ENCODE measurements at regions not wholly inside any gene's neighbourhood (a gene's known extent, or its start where the extent isn't known, plus 50 kb on each side); places are given as distances from the start of the nearest gene placed in this dataset.

DNA sequence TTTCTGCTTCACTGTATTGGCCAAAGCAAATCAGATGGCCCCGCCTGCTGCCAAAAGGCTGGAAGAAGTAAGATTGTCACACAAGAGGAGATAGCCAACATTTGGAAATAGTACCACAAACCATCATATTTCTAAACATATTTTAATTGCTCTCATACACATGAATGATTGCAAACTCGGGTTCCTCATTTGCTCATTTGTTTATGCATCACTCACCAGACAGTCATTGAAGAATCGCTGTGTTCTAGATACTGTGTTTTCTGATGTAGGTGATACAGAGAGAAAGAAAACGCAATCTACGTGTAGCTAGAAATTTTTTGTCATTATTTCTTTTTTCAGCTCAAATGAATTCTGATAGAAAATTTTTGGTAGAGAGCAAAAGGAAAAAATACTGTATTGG lies 1103.4 kb downstream of the TSN start:
- DNase-seq, result no peak

DNA sequence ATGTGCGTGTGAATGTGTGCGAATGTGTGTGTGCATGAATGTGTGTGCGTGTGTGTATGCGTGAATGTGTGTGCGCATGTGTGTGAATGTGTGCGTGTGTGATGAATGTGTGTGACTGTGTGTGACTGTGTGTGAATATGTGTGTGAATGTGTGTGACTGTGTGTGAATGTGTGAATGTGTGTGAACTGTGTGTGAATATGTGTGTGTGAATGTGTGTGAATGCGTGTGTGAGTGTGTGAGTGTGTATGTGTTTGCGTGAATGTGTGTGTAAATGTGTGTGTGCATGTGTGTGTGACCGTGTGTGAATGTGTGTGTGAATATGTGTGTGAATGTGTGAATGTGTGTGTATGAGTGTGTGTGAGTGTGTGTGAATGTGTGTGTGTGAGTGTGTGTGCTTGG lies 1103.8 kb downstream of the TSN start:
- no peak for DNase-seq

DNA sequence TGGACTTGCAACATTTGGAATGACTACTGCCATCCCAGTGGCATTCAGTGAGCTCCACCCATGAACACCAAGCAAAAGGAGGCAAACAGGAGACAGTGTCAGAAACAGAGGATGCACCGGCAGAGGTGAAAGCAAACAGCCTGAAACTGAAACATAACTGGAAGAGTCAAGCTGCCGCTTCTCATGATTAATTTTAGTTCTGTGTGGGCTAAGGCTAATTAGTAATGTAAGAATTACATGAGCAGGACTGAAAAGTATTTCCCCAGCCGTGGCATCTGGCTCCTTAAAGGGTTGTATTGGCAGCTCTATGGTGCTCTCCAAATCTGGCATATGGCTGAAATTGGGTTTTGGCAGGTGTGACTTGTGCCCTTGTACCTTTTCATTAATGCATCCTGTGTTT lies 1108.1 kb downstream of the TSN start:
- DNase-seq, result no peak

DNA sequence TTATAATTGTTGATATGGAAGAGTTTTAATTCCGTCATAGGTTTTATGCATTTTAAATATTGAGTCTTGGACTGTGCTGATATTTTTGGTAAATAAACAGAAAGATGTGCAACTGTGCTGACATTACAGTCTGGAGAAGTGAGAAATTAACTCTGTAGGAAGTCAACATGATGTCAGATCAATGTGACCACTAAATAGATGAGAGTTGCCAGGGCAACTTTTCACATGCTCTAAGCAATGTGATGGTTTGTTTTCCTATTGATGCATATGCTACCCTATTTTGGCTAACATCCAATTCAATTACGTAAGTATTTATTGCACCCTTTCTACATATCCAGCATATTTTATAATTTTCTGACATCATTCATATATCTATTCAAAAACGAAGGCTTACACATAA lies 1109.3 kb downstream of the TSN start:
- DNase-seq, result no peak

GRCh38 chr2:122866095-122866494 lies 1110.6 kb downstream of the TSN start:
- DNase-seq, result no peak

GRCh38 chr2:122867941-122868340 lies 1112.5 kb downstream of the TSN start:
- DNase-seq, result no peak

DNA sequence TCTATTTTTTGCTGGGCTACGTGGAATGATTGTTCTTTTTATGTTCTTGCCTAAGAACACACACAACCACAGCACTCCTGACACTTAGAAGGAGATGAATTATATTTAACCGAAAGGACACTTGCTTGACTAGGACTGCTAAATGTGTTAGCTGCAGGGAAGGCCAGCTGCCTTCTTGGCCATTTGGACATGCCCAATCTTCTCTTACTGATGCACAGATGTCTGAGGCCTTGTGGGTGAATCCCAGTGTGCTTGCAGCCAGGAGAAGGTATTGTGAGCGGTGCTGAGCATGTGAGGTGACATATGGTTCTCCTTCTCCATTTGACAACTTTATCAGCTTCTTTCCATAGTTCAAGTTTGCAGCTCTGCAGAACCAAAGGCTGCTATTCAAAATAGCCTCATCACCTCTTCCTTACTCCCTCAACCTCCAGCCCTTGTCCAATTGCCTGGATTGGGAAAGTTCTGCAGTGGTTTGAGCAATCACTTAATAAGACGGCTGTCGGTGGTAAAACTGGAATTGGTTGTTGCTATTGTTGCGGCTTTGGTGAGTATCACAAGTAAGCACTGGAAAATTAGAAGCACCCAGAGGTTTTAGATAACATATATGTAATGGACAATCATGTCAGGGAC lies 1113.3 kb downstream of the TSN start:
- DNase-seq, result no peak

DNA sequence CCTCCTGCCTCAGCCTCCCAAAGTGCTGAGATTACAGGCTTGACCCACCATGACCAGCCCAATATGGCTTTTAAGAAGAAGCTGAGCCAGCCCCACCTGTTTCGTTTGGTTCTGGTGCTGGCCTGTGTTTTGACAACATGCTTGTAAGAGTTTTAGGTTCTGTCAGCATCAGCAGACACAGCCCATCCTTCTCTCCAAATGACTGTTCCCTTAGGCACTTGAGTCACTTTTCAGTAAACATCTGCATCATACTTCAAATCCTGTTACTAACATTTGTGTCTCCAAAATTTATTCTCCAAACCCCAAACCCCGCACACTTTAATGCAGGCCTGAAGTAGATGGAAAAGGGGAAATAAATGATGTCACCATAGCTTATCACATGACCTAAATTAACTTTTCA lies 1118.5 kb downstream of the TSN start:
- no peak for DNase-seq

DNA sequence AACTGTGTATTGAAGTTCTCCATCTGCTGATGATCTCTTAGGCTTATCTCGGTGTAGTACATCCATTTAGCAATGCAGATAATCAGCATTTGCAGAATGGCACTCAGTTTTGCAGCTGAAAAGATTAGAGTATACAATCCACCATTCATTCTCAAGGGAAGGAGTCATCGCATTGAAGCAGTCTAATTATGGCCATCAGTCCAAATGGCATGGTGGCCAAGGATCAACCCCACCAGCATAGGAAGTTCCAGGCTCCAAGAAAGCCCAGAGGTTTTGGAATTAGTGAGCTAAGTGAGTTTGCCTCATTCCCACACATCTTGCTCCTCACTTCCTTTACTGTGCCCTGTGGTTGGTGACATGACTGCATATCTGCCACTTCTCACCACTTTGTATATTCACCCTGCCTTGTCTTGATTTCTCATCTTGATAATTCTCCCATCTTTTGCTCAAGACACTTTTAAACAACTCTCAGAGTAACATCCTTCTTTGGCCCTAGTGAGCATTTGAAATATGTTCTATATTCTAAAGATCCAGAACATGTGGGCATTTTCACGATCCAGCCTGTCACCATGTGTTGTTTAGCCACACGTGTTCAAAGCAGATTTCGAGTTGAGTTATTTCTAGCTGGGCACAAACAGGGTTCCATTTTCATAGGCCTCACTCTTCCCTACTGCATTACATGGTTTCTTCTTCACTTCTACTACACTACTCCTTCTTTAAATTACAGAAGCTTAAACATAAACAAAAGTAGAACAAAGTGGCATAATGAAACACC lies 1119.8 kb downstream of the TSN start:
- DNase-seq, result no peak

- DNase-seq, result no peak
These were observed 1128.4 kb downstream of the TSN start for GRCh38 chr2:122883849-122884248.

- no peak for DNase-seq
These were observed 1129.4 kb downstream of the TSN start for GRCh38 chr2:122884889-122885288.

- DNase-seq, result no peak
These were observed 1130.0 kb downstream of the TSN start for GRCh38 chr2:122885436-122885835.

GRCh38 chr2:122886479-122887145 lies 1131.2 kb downstream of the TSN start:
- DNase-seq, result no peak

- DNase-seq, result no peak
These were observed 1125.5 kb upstream of the CNTNAP5 start for GRCh38 chr2:122899614-122900013.

DNA sequence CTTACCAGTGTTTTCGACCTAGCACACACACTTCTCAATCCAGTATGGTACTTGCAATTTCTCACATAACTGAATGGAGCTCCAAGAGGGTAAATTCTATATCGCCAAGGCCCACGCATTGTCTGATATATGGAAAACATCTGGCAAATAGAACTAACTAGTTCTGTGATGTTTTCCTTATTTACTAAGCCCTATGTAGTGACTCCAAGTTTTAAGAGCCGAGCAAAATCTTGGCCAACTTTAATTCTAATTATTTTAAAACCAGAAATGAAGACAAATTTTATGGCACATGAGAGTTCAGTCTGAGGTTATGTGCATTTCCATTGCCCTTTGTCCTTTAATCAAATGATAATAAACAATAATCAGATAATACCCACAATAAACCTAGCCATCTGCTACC lies 1119.7 kb upstream of the CNTNAP5 start:
- DNase-seq, result no peak

DNA sequence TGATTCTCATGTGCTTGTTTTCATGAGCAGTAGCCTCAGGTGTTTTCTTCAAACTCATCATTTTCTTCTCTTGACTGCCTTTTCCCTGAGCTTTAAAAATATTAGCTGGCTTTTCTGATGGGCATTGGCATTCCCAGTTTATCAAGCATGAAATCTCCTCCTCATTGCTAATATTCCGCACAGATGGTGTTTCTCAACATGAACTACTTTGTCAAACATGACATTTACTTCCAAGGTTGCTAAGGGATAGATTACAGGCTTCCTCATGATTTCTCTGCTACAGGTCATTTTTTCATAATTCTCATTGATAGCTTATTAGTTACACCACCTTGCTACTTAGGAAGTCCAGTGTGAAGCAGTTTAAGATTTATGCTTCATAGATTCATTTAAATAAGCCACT lies 1116.9 kb upstream of the CNTNAP5 start:
- no peak for DNase-seq

- DNase-seq, result no peak
These were observed 1097.9 kb upstream of the CNTNAP5 start for GRCh38 chr2:122927197-122927596.

DNA sequence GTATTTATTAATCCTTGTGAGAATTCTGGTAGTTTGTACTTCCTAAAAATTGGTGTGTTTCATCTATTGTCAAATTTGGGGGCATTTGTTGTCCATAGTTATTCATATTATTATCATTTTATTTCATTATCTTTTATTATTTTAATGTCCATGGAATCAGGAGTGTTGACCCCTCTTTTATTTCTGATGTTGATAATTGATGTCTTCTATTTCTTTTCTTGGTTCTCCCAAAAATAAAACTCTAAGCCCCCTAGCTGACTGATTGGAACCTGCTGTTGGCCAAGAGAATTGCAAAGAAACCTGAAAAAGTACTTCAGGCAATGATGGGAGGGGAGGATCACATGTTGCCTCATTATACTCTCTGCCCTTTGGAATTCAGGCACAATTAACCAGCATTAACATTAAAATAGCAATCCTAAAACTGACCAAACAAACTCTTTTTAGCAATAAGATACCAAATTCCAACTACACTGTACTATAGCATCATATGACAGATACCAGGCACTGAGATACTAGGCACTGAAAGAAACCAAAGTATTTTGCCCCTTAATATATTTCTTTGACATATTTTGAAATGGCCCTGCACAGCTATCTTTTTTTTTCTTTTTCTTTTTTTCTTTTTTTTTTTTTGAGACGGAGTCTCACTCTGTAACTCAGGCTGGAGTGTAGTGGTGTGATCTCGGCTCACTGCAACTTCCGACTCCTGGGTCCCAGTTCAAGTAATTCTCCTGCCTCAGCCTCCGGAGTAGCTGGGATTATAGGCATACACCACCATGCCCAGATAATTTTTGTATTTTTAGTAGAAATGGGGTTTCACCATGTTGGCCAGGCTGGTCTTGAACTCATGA lies 1097.2 kb upstream of the CNTNAP5 start:
- DNase-seq, result no peak

DNA sequence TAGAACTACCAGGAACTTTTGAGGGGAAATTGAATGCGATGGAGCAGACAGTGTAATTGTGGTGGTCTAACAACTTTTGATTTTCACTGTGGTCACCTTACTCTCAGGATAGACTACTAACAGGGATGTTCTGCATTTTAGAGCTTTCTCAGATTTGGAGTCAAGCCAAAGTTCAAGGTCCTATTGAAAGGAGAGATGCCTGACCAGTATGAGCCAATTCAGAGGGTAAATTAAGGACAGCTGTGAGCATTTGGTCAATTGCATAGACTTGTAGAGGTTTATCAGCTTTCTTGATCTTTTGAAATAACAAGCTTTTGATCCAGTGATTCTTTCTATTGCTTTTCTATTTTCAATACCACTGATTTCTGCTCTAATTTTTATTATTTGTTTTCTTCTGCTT lies 1095.7 kb upstream of the CNTNAP5 start:
- DNase-seq, result no peak

DNA sequence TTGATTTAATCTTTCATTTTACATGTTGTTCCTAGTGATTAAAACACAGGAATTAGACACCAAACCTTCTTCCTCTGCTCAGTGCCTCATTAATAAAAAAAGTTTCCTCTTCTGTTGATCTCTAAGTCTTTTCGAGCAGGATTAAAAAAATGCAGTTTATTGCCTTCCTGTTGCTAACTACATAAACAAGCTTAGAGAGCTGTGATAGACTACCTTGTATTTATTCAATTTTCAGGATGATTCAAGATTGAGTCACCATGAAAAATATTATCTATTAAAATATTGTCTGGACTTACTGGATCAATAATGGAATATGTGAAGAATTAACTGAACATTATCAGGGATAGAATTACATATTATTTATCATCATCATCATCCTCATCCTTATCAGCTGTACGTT lies 1089.6 kb upstream of the CNTNAP5 start:
- no peak for DNase-seq

GRCh38 chr2:122939796-122940195 lies 1085.3 kb upstream of the CNTNAP5 start:
- DNase-seq, result no peak

DNA sequence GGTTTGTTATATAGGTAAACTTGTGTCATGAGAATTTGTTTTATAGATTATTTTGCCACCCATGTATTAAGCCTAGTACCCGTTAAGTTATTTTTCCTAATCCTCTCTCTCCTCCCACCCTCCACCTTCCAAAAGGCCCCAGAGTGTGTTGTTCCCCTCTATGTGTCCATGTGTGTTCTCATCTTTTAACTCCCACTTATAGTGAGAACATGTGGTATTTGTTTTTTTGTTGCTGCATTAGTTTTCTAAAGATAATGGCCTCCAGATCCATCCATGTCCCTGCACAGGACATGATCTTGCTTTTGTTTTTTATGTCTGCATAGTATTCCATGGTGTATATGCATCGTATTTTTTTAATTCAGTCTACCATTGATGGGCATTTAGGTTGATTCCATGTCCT lies 1075.6 kb upstream of the CNTNAP5 start:
- no peak for DNase-seq

DNA sequence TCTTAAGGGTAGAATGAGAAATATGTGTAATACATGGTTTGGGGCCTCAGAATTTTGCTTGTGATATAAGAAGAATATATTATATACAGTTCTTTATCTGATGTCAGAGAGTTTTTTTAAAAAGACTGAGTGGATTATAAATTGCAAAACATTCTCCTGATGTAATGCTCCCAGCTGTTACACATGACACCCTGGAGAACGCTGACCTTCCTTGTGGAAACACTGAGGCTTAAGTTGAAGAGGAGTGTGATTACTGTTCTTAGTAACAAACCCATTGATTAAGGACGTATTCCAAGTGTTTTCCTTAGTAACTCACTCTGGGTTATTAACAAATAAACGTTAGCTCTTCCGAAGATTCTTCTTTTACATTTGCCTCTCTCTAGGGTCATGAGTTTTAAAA lies 1069.3 kb upstream of the CNTNAP5 start:
- no peak for DNase-seq
